Gastrocnemius medialis (tissue), 4 donors: ENCODE measurements at regions not wholly inside any gene's neighbourhood (a gene's known extent, or its start where the extent isn't known, plus 50 kb on each side); places are given as distances from the start of the nearest gene placed in this dataset.

ENCODE experiments used
- CTCF ChIP-seq, 5 experiments: fragments of 450-650 bp in 3 of 5; fragments of 200-600 bp in 2 of 5; sonication (generic) in 2 of 5; IDR thresholded peaks in 4 of 5; conservative IDR thresholded peaks in 1 of 5; 1 replicate in 4 of 5; 2 replicates in 1 of 5; pipeline ENCODE4 v1.5.1; 2016 to 2019; ENCODE audit warnings: antibody characterized with exemption in 5 of 5, mild to moderate bottlenecking in 3 of 5, moderate library complexity in 3 of 5
- POLR2A ChIP-seq, 2 donors: fragments of 450-650 bp; IDR thresholded peaks; one replicate each; pipeline ENCODE4 v1.6.1; 2017; ENCODE audit warnings: antibody characterized with exemption in 2 of 2, mild to moderate bottlenecking in 2 of 2, moderate library complexity in 2 of 2

GRCh38 chr3:101074518-101074917 is 81.3 kb upstream of the ABI3BP start:
- TF ChIP-seq CTCF (IDR thresholded peaks at IDR 0.05 in 4 of 5, conservative IDR thresholded peaks at IDR 0.05 in 1 of 5) (no peak), POLR2A (IDR thresholded peaks at IDR 0.05) (no peak)
